BLaER1 treated with 17β-estradiol and CSF1 and Interleukin-3, amounts not matched to agents 10 nM and 100 nM (cell line): ENCODE measurements at regions not wholly inside any gene's neighbourhood (a gene's known extent, or its start where the extent isn't known, plus 50 kb on each side); places are given as distances from the start of the nearest gene placed in this dataset.
"Not testable (repeated sequence)": the region's sequence is repeated elsewhere in the genome, so short reads cannot be mapped to it uniquely, and the experiment has no call there.

Experiments
- H3K27ac ChIP-seq, 11 experiments: shearing (Covaris generic); formaldehyde crosslinking; 2 replicates each; pipeline ENCODE4 v1.8.1; 2022
- H3K27me3 ChIP-seq, 11 experiments: shearing (Covaris generic); formaldehyde crosslinking; 2 replicates each; pipeline ENCODE4 v1.8.1; 2022
- H3K36me3 ChIP-seq, 11 experiments: shearing (Covaris generic); formaldehyde crosslinking; 2 replicates each; pipeline ENCODE4 v1.8.1; 2022
- H3K4me1 ChIP-seq, 10 experiments: shearing (Covaris generic); formaldehyde crosslinking; 2 replicates each; pipeline ENCODE4 v1.8.1; 2022
- H3K4me2 ChIP-seq, 11 experiments: shearing (Covaris generic); formaldehyde crosslinking; 2 replicates each; pipeline ENCODE4 v1.8.1; 2022
- H3K4me3 ChIP-seq, 10 experiments: shearing (Covaris generic); formaldehyde crosslinking; 2 replicates each; pipeline ENCODE4 v1.8.1; 2022
- H3K9ac ChIP-seq, 11 experiments: shearing (Covaris generic); formaldehyde crosslinking; 2 replicates each; pipeline ENCODE4 v1.8.1; 2022
- H3K9me3 ChIP-seq, 11 experiments: shearing (Covaris generic); formaldehyde crosslinking; replicated peaks in 1 of 11; 2 replicates each; pipeline ENCODE4 v1.8.1; 2022
- H4K20me1 ChIP-seq, 11 experiments: shearing (Covaris generic); formaldehyde crosslinking; 2 replicates each; pipeline ENCODE4 v1.8.1; 2022
- Cebpa-rat ChIP-seq, 11 experiments: shearing (Covaris generic); IDR thresholded peaks; 2 replicates each; pipeline ENCODE4 v1.8.1; 2022

- no peak overlapping the region for H3K27ac ChIP-seq
- no peak overlapping the region for H3K4me2 ChIP-seq
- no peak overlapping the region for H3K9ac ChIP-seq
- peaks cover 7 to 10% (median 8%) of the 10 kb centered on the region in 11 experiments for H3K9me3 ChIP-seq
- TF ChIP-seq Cebpa-rat (IDR thresholded peaks at IDR 0.05) = no peak
- H3K27me3 ChIP-seq = no peaks in the 10 kb centered on the region
- no peaks in the 10 kb centered on the region for H3K36me3 ChIP-seq
- H3K4me1 ChIP-seq = peaks cover 9 to 18% (median 10%) of the 10 kb centered on the region in 10 experiments
- H4K20me1 ChIP-seq = no peaks in the 10 kb centered on the region
- no peak overlapping the region for H3K4me3 ChIP-seq
These were observed 94.1 kb upstream of the RANBP6 start for GRCh38 chr9:6109571-6109970.

DNA sequence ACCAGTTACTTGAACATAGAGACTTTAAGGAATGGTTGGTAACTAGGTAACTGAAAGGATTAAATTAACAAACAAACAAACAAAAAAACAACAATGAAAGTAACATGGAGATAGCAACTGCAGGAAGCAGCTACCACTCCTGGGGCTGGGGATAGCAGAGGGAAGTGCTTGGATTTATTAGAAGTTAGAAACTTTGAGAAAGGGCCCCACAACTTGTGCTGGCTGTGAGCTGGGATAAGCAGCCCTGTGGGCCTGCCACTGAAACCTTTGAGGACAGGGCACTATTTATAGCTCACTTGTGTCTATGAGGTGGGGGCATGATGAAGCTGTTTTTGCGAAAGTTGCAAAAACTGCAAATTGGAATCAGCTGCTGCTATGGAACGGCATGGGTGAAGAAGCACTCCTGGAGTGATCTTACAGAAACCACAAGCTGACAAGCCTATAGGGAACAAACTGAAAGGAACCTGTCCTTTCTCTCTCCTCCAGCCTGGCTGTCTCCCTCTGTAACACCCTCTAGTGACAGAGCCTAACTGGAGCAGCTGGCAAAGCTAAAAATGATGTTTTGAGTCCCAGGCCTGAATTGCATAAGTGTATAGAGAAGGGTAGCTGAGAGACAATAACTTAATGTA is 91.4 kb upstream of the RANBP6 start:
- H3K9me3 ChIP-seq = no peaks in the 10 kb centered on the region
- no peaks in the 10 kb centered on the region for H4K20me1 ChIP-seq
- TF ChIP-seq Cebpa-rat (IDR thresholded peaks at IDR 0.05) = no peak
- no peaks in the 10 kb centered on the region for H3K27me3 ChIP-seq
- H3K9ac ChIP-seq = peak overlapping the region in 8 of 11 experiments; percentile 6 to 54 (median 24); a peak in 8 of 22 replicates
- no peak overlapping the region for H3K4me3 ChIP-seq
- H3K36me3 ChIP-seq = no peaks in the 10 kb centered on the region
- peak overlapping the region in 9 of 11 experiments; percentile 16 to 67 (median 44); a peak in 13 of 22 replicates for H3K27ac ChIP-seq
- peak overlapping the region; percentile 56 to 73 (median 65) for H3K4me2 ChIP-seq
- H3K4me1 ChIP-seq = peaks cover 9 to 21% (median 14%) of the 10 kb centered on the region in 10 experiments

DNA sequence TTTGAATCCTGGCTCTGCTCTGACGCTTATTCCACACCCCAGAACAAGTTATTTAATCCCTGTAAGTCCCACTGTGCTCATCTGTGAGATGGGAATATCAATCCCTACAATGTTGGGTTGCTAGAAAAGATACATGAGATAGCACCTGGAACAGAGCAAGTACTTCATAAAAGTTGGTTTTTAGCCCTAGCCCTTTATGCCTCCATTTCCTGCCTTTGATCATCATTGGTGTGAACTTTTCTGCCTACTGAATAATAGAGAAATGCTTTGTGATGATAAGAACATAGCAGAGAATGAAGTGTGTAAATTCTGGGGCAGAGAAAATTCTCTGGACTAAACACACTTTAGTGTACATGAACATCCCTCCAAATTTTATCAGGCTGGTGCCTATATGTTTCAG is 90.3 kb upstream of the RANBP6 start:
- H3K4me1 ChIP-seq = peaks cover 9 to 21% (median 14%) of the 10 kb centered on the region in 10 experiments
- no peaks in the 10 kb centered on the region for H3K9me3 ChIP-seq
- H3K27me3 ChIP-seq = no peaks in the 10 kb centered on the region
- no peak overlapping the region for H3K9ac ChIP-seq
- H3K4me2 ChIP-seq = 0 out of 22 replicates have a peak overlapping the region, but pooled peaks of 1 of the 11 experiments have one; percentile 5
- H3K4me3 ChIP-seq = no peak overlapping the region
- H3K36me3 ChIP-seq = no peaks in the 10 kb centered on the region
- H3K27ac ChIP-seq = no peak overlapping the region
- no peaks in the 10 kb centered on the region for H4K20me1 ChIP-seq
- no peak for TF ChIP-seq Cebpa-rat (IDR thresholded peaks at IDR 0.05)

DNA sequence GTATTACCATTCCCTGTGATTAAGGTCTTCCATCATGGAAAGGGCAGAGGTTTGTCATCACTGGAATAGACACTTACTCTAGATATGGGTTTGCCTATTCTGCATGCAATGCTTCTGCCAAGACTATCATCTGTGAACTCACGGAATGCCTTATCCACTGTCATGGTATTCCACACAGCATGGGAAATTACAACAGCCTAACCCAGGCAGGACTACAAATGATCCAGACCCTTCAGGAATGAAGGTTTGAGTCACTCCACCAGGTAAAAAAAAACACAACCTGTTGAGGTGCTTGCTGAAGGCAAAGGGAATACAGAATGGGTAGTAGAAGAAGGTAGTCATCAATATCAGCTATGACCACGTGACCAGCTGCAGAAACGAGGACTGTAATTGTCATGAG is 89.0 kb upstream of the RANBP6 start:
- H4K20me1 ChIP-seq, H3K9me3 ChIP-seq, H3K9ac ChIP-seq, H3K27ac ChIP-seq, H3K27me3 ChIP-seq, H3K36me3 ChIP-seq, H3K4me2 ChIP-seq, H3K4me3 ChIP-seq: not testable (repeated sequence)
- H3K4me1 ChIP-seq = peaks cover 9 to 21% (median 14%) of the 10 kb centered on the region in 10 experiments

DNA sequence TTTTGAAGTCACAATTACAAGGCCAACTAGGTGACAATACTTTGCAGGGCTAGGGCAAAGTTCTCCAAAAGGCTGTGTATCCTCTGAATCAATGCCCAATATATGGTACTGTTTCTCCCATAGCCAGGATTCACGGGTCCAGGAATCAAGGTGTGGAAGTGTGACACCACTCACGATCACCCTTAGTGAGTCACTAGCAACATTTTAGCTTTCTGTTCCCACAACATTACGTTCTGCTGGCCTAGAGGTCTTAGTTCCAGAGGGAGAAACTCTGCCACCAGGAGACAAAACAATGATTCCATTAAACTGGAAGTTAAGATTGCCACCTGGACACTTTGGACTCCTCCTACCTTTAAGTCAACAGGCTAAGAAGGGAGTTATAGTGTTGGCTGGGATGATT is 88.5 kb upstream of the RANBP6 start:
- H3K36me3 ChIP-seq, H3K9me3 ChIP-seq, H3K27ac ChIP-seq, H3K4me2 ChIP-seq, H3K4me3 ChIP-seq, H4K20me1 ChIP-seq, H3K27me3 ChIP-seq, H3K9ac ChIP-seq: not testable (repeated sequence)
- peaks cover 9 to 21% (median 14%) of the 10 kb centered on the region in 10 experiments for H3K4me1 ChIP-seq

GRCh38 chr9:6102336-6102987 is 87.0 kb upstream of the RANBP6 start:
- H4K20me1 ChIP-seq, H3K9ac ChIP-seq, H3K27ac ChIP-seq, H3K4me2 ChIP-seq, H3K36me3 ChIP-seq, H3K4me3 ChIP-seq, H3K9me3 ChIP-seq, H3K27me3 ChIP-seq: not testable (repeated sequence)
- peaks cover 9 to 20% (median 14%) of the 10 kb centered on the region in 10 experiments for H3K4me1 ChIP-seq

DNA sequence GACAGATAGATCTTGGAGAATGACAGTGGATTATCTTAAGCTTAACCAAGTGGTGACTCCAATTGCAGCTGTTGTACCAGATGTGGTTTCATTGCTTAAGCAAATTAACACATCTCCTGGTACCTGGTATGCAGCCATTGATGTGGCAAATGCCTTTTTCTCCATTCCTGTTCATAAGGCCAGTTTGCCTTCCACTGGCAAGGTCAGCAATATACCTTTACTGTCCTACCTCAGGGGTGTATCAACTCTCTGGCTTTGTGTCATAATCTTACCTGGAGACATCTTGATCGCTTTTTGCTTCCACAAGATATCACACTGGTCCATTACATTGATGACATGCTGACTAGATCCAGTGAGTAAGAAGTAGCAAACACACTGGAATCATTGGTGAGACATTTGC is 86.3 kb upstream of the RANBP6 start:
- not testable (repeated sequence) for H4K20me1 ChIP-seq, H3K36me3 ChIP-seq, H3K9ac ChIP-seq, H3K27ac ChIP-seq, H3K27me3 ChIP-seq, H3K4me3 ChIP-seq, H3K4me2 ChIP-seq
- Histone ChIP-seq H3K4me1 (peaks cover 1 to 13% (median 8%) of the 10 kb centered on the region in 10 experiments), H3K9me3 (peaks cover 8 to 15% (median 11%) of the 10 kb centered on the region in 11 experiments; a peak in 18 of 22 replicates)

DNA sequence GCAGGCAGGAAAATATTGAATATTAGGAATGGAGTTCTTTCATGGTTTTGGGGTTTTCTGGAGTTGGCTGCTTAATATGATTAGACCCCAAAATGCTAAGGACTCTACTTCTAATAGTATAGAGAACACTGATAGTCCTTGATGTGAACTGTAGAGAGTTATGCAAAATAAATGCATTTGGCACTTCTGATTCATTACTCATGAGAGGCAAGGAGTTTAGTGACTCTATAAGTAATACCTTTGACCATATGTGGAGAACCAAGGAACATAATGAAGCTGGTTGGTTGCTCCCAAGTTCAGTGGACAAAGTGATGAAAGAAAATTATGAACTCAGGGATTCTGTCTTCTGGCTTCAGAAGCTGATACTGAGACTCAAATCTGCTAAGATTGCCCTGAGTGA is 83.9 kb upstream of the RANBP6 start:
- not testable (repeated sequence) for H3K4me1 ChIP-seq, H3K9ac ChIP-seq, H3K36me3 ChIP-seq, H3K27me3 ChIP-seq, H3K27ac ChIP-seq, H3K4me2 ChIP-seq, H4K20me1 ChIP-seq, H3K4me3 ChIP-seq
- peaks cover 8 to 17% (median 14%) of the 10 kb centered on the region in 11 experiments; a peak in 18 of 22 replicates for H3K9me3 ChIP-seq

DNA sequence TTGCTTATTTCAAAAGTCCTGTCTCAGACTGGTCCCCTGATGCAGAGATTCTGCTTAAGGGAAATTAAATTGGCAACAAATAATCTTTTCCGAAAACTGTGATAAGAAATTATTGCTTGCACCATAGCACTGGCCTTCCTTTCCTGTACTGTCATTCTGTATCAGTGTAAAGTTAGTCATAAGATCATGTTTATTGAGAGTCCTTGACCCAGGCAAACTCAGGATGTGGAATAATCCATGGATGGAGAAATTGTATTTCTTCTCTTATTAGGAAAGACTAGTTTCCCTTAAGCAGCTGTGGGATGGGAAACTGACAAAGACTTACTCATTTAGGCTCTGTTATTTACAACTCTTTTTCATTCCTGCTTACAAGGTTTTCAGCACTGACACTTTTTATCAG is 83.0 kb upstream of the RANBP6 start:
- Histone ChIP-seq H3K4me2 (no peak overlapping the region), H3K27ac (no peak overlapping the region)
- TF ChIP-seq Cebpa-rat (IDR thresholded peaks at IDR 0.05) = no peak

DNA sequence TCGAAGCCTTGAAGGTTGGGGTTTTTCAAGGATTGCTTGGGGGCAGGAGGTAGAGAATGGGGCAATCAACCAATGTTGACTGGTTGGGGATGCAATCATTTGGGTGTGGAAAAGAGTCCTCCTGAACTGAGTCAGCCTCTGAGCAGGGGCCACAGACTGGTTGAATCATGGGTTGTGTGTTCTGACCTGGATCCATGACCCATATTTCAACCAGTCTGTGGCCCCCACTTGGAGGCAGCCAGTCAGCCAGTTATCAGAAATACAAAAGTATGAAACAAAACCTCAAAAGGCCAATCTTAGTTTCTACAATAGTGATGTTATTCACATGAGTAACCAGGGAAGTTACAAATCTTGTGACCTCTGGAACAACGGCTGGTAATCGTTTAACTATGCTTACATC is 81.4 kb upstream of the RANBP6 start:
- Histone ChIP-seq H3K9ac (no peak overlapping the region), H3K36me3 (no peaks in the 10 kb centered on the region), H3K4me2 (no peak overlapping the region), H3K27ac (no peak overlapping the region), H3K4me3 (no peak overlapping the region), H3K27me3 (no peaks in the 10 kb centered on the region), H4K20me1 (no peaks in the 10 kb centered on the region), H3K9me3 (peaks cover 8 to 17% (median 14%) of the 10 kb centered on the region in 11 experiments; a peak in 18 of 22 replicates), H3K4me1 (no peaks in the 10 kb centered on the region)
- TF ChIP-seq Cebpa-rat (IDR thresholded peaks at IDR 0.05) = no peak

More for the DNA sequence above, 83.0 kb upstream of the RANBP6 start:
- Histone ChIP-seq H4K20me1 (no peaks in the 10 kb centered on the region), H3K9ac (no peak overlapping the region), H3K4me3 (no peak overlapping the region), H3K9me3 (peaks cover 8 to 17% (median 14%) of the 10 kb centered on the region in 11 experiments; a peak in 18 of 22 replicates), H3K27me3 (no peaks in the 10 kb centered on the region), H3K4me1 (peaks cover 0 to 8% (median 0%) of the 10 kb centered on the region in 10 experiments; a peak in 2 of 20 replicates), H3K36me3 (no peaks in the 10 kb centered on the region)
